ENCODE measurements at regions not wholly inside any gene's neighbourhood (a gene's known extent, or its start where the extent isn't known, plus 50 kb on each side); places are given as distances from the start of the nearest gene placed in this dataset.

GRCh38 chr3:3315846-3316245 is 136.4 kb upstream of the CRBN start (continued):
- TF ChIP-seq, protein P1, sequence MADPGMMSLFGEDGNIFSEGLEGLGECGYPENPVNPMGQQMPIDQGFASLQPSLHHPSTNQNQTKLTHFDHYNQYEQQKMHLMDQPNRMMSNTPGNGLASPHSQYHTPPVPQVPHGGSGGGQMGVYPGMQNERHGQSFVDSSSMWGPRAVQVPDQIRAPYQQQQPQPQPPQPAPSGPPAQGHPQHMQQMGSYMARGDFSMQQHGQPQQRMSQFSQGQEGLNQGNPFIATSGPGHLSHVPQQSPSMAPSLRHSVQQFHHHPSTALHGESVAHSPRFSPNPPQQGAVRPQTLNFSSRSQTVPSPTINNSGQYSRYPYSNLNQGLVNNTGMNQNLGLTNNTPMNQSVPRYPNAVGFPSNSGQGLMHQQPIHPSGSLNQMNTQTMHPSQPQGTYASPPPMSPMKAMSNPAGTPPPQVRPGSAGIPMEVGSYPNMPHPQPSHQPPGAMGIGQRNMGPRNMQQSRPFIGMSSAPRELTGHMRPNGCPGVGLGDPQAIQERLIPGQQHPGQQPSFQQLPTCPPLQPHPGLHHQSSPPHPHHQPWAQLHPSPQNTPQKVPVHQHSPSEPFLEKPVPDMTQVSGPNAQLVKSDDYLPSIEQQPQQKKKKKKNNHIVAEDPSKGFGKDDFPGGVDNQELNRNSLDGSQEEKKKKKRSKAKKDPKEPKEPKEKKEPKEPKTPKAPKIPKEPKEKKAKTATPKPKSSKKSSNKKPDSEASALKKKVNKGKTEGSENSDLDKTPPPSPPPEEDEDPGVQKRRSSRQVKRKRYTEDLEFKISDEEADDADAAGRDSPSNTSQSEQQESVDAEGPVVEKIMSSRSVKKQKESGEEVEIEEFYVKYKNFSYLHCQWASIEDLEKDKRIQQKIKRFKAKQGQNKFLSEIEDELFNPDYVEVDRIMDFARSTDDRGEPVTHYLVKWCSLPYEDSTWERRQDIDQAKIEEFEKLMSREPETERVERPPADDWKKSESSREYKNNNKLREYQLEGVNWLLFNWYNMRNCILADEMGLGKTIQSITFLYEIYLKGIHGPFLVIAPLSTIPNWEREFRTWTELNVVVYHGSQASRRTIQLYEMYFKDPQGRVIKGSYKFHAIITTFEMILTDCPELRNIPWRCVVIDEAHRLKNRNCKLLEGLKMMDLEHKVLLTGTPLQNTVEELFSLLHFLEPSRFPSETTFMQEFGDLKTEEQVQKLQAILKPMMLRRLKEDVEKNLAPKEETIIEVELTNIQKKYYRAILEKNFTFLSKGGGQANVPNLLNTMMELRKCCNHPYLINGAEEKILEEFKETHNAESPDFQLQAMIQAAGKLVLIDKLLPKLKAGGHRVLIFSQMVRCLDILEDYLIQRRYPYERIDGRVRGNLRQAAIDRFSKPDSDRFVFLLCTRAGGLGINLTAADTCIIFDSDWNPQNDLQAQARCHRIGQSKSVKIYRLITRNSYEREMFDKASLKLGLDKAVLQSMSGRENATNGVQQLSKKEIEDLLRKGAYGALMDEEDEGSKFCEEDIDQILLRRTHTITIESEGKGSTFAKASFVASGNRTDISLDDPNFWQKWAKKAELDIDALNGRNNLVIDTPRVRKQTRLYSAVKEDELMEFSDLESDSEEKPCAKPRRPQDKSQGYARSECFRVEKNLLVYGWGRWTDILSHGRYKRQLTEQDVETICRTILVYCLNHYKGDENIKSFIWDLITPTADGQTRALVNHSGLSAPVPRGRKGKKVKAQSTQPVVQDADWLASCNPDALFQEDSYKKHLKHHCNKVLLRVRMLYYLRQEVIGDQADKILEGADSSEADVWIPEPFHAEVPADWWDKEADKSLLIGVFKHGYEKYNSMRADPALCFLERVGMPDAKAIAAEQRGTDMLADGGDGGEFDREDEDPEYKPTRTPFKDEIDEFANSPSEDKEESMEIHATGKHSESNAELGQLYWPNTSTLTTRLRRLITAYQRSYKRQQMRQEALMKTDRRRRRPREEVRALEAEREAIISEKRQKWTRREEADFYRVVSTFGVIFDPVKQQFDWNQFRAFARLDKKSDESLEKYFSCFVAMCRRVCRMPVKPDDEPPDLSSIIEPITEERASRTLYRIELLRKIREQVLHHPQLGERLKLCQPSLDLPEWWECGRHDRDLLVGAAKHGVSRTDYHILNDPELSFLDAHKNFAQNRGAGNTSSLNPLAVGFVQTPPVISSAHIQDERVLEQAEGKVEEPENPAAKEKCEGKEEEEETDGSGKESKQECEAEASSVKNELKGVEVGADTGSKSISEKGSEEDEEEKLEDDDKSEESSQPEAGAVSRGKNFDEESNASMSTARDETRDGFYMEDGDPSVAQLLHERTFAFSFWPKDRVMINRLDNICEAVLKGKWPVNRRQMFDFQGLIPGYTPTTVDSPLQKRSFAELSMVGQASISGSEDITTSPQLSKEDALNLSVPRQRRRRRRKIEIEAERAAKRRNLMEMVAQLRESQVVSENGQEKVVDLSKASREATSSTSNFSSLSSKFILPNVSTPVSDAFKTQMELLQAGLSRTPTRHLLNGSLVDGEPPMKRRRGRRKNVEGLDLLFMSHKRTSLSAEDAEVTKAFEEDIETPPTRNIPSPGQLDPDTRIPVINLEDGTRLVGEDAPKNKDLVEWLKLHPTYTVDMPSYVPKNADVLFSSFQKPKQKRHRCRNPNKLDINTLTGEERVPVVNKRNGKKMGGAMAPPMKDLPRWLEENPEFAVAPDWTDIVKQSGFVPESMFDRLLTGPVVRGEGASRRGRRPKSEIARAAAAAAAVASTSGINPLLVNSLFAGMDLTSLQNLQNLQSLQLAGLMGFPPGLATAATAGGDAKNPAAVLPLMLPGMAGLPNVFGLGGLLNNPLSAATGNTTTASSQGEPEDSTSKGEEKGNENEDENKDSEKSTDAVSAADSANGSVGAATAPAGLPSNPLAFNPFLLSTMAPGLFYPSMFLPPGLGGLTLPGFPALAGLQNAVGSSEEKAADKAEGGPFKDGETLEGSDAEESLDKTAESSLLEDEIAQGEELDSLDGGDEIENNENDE (IDR thresholded peaks at IDR 0.05; ENCODE audit: insufficient replicate concordance, low read length): no peak
- TF ChIP-seq JUND (IDR thresholded peaks at IDR 0.05; ENCODE audit: low read length) (no peak), BRCA1 (IDR thresholded peaks at IDR 0.05; ENCODE audit: low read depth, low read length) (no peak), TAF7 (optimal IDR thresholded peaks at IDR 0.05; ENCODE audit: borderline replicate concordance, low read depth, low read length) (no peak), SP2 (IDR thresholded peaks at IDR 0.05; ENCODE audit: low read length) (no peak), GABPA (IDR thresholded peaks at IDR 0.05; ENCODE audit: borderline replicate concordance, insufficient read depth, low read length) (no peak), SIRT6 (IDR thresholded peaks at IDR 0.05; ENCODE audit: low read length) (no peak), HDAC6 (IDR thresholded peaks at IDR 0.05; ENCODE audit: low read depth, low read length) (no peak), SIX5 (IDR thresholded peaks at IDR 0.05; ENCODE audit: low read depth, low read length) (no peak)

Measured in H1 (cell line).